Dermis microvascular lymphatic vessel endothelial cell (primary cell): ENCODE measurements at regions not wholly inside any gene's neighbourhood (a gene's known extent, or its start where the extent isn't known, plus 50 kb on each side); places are given as distances from the start of the nearest gene placed in this dataset.
"Not testable (repeated sequence)": the region's sequence is repeated elsewhere in the genome, so short reads cannot be mapped to it uniquely, and the experiment has no call there.

Experiments
- DNase-seq, 2 donors: peaks; one replicate each; pipeline versions ENCODE4 v3.0.0 to v3.0.0-alpha.2; 2010; ENCODE audit warnings: low read depth in 2 of 2

- no peak for DNase-seq
Measured at GRCh38 chr5:125236007-125236406, 489.6 kb upstream of the ZNF608 start.

DNA sequence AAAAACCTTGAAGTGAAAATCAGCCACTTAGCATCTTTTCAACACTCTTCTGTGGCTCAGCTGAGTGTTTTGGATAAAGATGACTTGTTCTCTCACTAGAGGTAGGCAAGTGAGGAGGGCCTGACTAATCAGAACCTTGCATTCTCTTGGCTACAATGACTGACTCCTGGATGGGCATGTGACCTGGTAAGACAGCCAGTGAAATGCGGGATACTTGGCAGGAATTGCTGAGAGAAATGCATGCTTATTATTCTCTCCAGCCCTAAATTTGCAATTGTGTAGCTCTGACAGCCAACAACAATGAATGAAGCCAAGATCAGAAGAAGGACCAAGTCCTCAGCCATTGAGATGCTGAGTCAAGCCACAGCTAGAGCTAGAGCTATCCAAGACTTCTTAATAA, 490.5 kb upstream of the ZNF608 start:
- no peak for DNase-seq

GRCh38 chr5:125244531-125244930, 498.1 kb upstream of the ZNF608 start:
- no peak for DNase-seq

- DNase-seq: no peak
Measured at GRCh38 chr5:125245216-125245615, 498.8 kb upstream of the ZNF608 start.

DNA sequence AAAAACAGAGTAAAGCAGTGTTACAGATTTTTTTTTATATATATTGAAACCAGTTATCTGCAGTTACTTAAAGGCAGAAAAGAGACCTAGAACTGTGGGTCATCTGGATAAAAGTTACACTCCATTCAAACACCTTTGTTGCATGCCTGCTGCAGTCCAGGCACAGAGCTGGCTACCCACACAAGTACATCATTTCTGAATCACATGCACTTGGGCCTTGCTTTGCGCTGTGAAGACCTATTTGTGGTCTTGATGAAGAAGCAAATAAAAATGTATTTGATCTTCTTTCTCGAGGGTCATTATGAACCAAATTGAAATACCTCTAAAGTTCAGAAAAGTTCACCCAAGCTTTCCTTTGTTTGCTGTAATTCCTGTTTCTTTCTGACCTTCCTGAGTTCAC, 503.0 kb upstream of the ZNF608 start:
- no peak for DNase-seq

- DNase-seq: no peak
Measured at GRCh38 chr5:125251703-125252102, 505.3 kb upstream of the ZNF608 start.

DNA sequence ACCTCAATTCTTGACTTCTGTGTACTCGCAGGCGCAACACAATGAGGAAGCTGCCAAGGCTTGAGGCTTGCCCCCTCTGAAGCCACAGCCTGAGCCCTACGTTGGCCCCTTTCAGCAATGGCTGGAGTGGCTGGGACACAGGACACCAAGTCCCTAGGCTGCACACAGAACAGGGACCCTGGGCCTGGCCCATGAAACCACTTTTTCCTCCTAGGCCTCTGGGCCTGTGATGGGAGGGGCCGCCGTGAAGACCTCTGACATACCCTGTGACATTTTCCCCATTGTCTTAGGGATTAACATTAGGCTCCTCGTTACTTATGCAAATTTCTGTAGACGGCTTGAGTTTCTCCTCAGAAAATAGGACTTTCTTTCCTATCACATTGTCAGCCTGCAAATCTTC, 507.2 kb upstream of the ZNF608 start:
- DNase-seq: not testable (repeated sequence)

DNA sequence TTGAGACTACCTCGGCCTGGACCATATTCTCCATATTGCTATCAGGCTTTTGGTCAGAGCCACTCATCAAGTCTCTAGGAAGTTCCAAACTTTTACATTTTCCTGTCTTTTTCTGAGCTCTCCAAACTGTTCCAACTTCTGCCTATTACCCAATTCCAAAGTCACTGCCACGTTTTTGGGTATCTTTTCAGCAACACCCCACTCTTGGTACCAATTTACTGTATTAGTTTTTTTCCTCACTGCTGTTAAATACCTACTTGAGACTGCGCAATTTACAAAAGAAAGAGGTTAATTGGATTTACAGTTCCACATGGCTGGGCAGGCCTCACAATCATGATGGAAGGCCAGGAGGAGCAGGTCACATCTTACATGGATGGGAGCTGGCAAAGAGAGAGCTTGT, 507.8 kb upstream of the ZNF608 start:
- DNase-seq: no peak

GRCh38 chr5:125256296-125256695, 509.9 kb upstream of the ZNF608 start:
- no peak for DNase-seq

DNA sequence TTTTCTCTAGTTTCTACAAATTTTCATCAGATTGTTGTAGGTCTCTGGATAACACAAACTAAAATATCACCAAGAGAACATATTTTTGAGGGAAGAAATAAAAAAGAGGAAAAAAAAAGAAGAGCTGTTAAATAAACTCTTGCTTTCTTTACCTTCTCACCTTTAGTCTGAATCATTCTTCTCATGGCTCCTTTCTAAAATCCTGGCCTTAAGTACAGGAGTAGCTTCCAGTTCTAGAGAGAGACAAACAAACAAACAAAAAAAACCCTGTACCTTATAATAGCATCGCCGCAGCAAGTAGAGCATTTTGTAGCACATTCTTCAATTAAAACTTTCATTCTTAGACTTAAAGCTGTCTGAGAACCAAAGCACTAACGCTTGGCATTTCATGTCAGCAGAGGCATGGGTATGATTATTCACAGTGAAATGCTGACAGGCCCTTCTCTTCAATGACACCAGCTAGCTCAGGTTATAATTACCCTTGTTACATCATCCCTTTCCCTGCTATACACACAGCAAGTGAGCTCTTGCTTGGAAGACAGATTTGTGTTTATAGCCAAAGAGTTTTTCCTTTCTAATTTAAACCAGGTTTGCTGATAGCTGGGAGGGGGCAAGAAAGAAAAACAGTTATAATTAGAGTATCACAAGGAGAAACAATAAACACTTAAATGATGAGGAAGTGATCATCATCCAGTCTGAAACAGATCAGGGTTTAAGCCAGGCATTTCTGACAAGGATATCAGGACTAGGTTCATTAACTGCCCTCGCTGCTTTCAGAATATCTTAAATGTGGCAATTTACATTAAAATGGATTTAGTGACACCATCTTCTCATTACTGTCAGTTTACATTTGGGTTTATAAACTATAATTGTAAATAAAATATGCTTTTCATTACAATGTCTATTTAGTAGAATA, 510.9 kb upstream of the ZNF608 start:
- no peak for DNase-seq

DNA sequence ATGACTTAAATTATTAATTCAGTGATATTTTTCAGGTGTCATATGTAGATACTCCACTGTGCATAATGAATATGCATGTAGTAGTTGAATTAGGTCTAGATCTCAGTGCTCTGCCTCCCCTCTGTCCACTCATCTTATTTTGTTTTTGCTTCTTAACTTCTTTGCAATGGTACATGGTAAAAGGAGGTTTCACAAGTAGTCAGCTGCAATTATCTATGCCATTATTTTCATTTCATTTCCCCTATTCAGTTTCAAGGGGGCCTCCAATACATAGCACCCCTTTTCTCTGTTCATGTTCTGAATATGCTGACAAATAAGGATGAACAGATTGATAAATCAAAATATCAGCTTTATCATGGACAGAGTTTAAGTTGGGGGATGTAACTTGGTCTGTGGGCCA, 511.6 kb upstream of the ZNF608 start:
- DNase-seq: no peak

DNA sequence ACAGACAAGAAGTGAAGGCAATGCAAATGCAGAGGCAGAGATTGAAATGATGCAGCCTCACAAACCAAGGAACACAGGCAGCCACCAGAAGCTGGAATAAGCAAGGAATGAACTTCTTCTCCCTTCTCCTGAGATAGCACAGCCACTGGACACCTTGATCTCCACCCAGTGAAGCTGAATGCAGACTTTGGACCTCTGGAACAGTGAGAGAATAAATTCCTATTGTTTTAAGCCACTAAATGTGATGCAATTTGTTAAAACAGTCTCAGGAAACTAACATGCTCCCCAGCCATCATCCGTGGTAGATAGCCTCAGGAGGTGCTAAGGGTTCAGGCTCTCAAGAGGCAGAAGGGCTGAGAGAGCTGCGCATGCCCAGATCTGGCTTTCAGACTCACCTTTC, 512.2 kb upstream of the ZNF608 start:
- no peak for DNase-seq

DNA sequence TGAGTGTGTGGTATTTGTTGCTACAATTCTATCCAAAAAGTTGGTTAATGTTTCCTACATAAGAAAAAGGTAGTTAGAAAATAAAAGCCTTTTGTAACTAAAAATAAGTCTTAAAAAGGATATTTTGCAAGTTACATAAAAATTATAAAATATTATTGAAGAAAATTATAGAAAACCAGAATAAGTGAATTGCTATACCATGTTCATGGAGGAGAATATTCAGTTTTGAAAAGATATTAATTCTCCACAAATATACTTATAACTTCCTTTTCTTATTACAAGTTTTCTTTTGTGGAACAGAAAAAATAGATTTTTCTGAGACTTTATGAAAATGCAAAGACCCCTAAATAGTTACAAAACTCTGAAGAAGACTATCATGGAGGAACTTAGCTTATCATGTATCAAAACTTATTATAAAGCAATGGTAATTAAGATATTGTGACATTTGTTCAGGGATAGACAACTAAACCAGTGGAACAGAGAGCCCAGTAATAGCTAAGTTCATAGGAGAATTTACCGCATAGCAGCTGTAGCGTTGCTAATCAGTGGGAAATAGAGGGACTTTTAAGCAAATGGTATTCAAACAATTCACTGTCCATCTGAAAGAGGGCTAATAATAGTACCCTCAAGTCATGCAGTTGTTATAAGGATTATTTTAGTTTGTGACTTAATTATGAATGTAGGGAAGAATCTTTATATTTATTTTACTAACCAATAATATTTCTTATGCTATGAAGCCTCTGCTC, 515.2 kb upstream of the ZNF608 start:
- DNase-seq: no peak

DNA sequence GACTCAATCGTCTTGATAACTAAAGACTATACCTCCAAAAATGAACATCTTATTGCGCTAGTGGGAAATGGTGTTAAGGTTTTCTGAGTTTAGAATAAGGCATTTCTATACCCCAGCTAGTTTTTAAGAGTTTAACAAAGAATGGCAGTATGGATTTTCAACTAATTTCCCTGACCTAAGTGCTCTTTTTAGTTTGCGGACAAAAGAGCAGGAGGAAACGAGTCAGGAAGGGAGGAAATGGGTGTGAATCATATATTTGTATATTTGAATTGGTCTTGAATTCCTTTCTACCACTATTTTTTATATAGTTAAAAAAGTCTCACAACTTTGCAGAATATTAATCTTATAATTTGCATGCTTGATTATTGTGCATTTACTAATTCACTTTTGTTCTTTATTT, 516.3 kb upstream of the ZNF608 start:
- peak; percentile 69 to 82 for DNase-seq

DNA sequence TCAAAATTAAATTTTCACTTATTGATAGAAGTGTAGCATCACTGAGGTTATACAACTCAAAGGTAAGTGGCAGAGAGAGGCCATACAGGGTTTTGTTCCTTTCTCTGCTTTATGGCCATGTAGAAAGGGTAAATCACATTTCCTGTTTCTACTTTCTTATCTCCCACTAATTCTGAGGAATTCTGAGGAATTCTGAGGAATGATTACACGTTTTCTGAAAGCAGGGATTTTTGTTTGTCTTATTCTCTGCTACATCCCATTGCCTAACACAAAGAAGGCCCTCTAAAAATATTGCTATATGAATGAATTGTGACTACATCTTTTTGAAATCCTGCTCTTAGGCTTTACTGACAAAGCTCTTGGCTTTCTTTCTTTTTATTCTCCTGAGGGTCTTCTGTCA, 516.9 kb upstream of the ZNF608 start:
- peak in 1 of 2 donors; percentile 6 for DNase-seq

DNA sequence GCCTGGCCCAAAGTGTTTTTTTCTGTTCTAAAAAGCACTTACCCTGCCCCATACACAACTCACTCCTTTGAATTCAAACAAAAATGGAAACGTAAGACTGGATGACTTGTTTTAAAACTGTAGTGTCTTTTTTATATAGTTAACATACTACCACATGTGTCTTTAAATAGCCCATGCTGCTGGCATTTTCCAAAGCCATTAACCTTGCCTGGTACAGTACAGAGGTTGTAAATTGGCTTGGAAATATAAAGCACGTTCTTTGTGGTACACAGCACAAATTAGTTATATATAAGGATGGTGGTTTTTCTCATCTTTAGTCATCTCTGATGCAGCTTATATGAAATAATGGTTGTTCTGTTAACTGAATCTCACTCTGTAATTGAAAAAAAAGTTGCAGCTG, 519.7 kb upstream of the ZNF608 start:
- DNase-seq: no peak

- DNase-seq: no peak
Measured at GRCh38 chr5:125267636-125268248, 521.3 kb upstream of the ZNF608 start.

- DNase-seq: no peak
Measured at GRCh38 chr5:125269926-125270325, 523.5 kb upstream of the ZNF608 start.

GRCh38 chr5:125272357-125272756, 525.9 kb upstream of the ZNF608 start:
- no peak for DNase-seq

DNA sequence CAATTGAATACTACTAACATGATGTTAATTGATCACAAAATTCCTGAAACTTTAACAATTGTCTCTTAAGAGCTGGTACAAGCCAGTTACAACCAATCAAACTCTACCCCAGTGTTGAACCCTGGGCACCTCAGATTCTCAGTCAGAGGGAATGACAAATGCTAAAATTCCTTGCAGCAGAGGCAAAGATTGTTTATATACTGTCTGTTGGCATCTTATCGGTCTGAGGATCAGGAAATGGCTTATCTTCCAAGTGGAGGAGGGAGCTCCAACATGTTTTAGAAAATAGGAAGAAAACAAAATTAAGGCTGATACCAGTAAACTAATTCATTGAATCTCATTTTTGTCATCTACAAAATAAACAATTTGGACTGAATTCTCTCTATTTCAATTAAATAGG, 527.8 kb upstream of the ZNF608 start:
- peak in 1 of 2 donors; percentile 13 for DNase-seq

DNA sequence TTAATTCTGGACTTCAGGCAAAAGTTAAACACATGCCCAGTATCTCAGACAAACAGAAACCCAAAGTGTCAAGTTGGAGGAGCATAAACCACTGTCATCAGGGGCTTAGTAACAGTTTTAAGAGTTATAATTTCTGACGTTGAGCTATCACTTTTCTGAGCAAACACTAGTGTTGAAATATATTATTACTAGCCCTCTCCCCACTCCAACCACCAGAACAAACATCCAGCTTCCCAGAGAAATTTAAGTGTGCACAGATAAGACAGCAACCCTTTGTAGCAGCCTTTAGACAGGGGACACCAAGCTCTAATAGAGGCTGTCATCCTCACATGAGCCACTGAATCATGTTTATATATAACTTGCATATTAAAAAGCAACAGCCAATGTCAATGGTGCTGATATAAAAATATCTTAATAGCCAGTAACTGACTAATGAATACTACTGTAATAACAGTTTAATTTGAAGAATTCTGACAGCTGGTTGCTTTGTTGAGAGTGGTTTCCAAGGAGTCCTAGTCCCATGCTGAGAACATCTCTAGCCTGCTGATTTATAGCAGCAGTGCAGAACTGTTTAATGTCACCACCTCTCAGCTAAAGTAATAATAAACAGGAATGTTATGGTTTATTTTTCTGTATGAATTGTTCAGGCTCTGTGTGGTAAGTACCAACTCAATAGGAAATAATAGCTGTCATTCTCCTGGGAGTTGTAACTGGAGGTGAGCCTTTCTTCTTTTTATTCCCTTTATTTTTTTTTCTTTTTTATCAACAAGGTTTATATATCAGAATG, 528.7 kb upstream of the ZNF608 start:
- DNase-seq: peak in 1 of 2 donors; percentile 82

GRCh38 chr5:125275725-125276090, 529.3 kb upstream of the ZNF608 start:
- no peak for DNase-seq
